Neural progenitor cell (in vitro differentiated cells): ENCODE measurements at regions not wholly inside any gene's neighbourhood (a gene's known extent, or its start where the extent isn't known, plus 50 kb on each side); places are given as distances from the start of the nearest gene placed in this dataset.

Experiments
- EZH2phosphoT487 ChIP-seq: fragments of 200-600 bp; sonication (generic); IDR thresholded peaks from 2 replicates; pipeline ENCODE4 v1.6.1; 2017; ENCODE audit warnings: antibody characterized with exemption
- TF ChIP-seq, protein P1 (sequence below): fragments of 200-600 bp; sonication (generic); IDR thresholded peaks from 2 replicates; pipeline ENCODE4 v1.5.1; 2017; ENCODE audit warnings: antibody characterized with exemption, mild to moderate bottlenecking

DNA sequence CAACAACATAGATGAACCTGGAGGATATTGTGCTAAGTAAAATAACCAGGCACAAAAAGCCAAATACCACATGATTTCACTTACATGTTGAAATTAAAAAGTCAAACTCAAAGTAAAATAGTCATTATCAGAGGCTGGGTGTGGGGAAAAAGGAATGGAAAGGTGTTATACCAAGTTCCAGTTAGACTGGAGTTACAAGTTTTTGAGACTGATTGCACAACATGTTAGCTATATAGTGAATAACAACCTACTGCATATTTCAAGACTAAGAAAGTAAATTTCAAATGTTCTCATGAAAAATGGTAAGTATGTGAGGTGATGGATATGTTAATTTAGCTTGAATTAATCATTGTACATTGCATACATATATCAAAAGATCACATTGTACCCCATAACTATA is 116.8 kb upstream of the HNMT start:
- TF ChIP-seq, protein P1, sequence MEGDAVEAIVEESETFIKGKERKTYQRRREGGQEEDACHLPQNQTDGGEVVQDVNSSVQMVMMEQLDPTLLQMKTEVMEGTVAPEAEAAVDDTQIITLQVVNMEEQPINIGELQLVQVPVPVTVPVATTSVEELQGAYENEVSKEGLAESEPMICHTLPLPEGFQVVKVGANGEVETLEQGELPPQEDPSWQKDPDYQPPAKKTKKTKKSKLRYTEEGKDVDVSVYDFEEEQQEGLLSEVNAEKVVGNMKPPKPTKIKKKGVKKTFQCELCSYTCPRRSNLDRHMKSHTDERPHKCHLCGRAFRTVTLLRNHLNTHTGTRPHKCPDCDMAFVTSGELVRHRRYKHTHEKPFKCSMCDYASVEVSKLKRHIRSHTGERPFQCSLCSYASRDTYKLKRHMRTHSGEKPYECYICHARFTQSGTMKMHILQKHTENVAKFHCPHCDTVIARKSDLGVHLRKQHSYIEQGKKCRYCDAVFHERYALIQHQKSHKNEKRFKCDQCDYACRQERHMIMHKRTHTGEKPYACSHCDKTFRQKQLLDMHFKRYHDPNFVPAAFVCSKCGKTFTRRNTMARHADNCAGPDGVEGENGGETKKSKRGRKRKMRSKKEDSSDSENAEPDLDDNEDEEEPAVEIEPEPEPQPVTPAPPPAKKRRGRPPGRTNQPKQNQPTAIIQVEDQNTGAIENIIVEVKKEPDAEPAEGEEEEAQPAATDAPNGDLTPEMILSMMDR = no peak
- TF ChIP-seq EZH2phosphoT487 = no peak
